Sciatic nerve (tissue), 2 donors: ENCODE measurements at regions not wholly inside any gene's neighbourhood (a gene's known extent, or its start where the extent isn't known, plus 50 kb on each side); places are given as distances from the start of the nearest gene placed in this dataset.
"Not testable (repeated sequence)": the region's sequence is repeated elsewhere in the genome, so short reads cannot be mapped to it uniquely, and the experiment has no call there.

Experiments used
- ATAC-seq: fragments of 200-7000 bp; cut with Tn5 transposase; one replicate; pipeline ENCODE4 v1.9.1; 2020; ENCODE audit warnings: mild to moderate bottlenecking, moderate library complexity
- DNase-seq: peaks from one replicate; pipeline ENCODE4 v3.0.0-alpha.2; 2020; ENCODE audit warnings: low spot score
- intact Hi-C: fragments of 100-400 bp; cut with DNase I; formaldehyde crosslinking; loops from one replicate; pipeline ENCODE4 v1.14.2; 2022
- donor health status: DM: no; HTN: no; CAD: no.
- donor health status: DM: no; HTN: no; CAD: no.

GRCh38 chr3:198146070-198146469, 186.1 kb downstream of the LMLN start:
- DNase-seq, ATAC-seq, intact Hi-C loops: not testable (repeated sequence)

GRCh38 chr3:198146559-198147164, 186.6 kb downstream of the LMLN start:
- DNase-seq, intact Hi-C loops: not testable (repeated sequence)
- ATAC-seq = peak; percentile 9

- ATAC-seq, DNase-seq, intact Hi-C loops: not testable (repeated sequence)
Observed at GRCh38 chr3:198147213-198147612, 187.2 kb downstream of the LMLN start.

- DNase-seq, ATAC-seq, intact Hi-C loops: not testable (repeated sequence)
Observed at GRCh38 chr3:198147993-198148392, 188.0 kb downstream of the LMLN start.

GRCh38 chr3:198149904-198150303, 189.9 kb downstream of the LMLN start:
- intact Hi-C loops, DNase-seq: not testable (repeated sequence)
- peak; percentile 69 for ATAC-seq

GRCh38 chr3:198151867-198152266, 191.8 kb downstream of the LMLN start:
- DNase-seq, intact Hi-C loops, ATAC-seq: not testable (repeated sequence)

- DNase-seq, intact Hi-C loops, ATAC-seq: not testable (repeated sequence)
Observed at GRCh38 chr3:198155771-198156170, 195.8 kb downstream of the LMLN start.

- DNase-seq, intact Hi-C loops: not testable (repeated sequence)
- peak; percentile 65 for ATAC-seq
Observed at GRCh38 chr3:198157231-198157868, 197.3 kb downstream of the LMLN start.

- ATAC-seq, intact Hi-C loops, DNase-seq: not testable (repeated sequence)
Observed at GRCh38 chr3:198158007-198158406, 198.0 kb downstream of the LMLN start.

- peak; percentile 77 for DNase-seq
- not testable (repeated sequence) for ATAC-seq
Observed at GRCh38 chr3:198167339-198168039, 207.5 kb downstream of the LMLN start.

GRCh38 chr3:198170781-198171180, 210.8 kb downstream of the LMLN start:
- intact Hi-C loops, DNase-seq, ATAC-seq: not testable (repeated sequence)

More at GRCh38 chr3:198167339-198168039, 207.5 kb downstream of the LMLN start:
- intact Hi-C loops = not testable (repeated sequence)

GRCh38 chr3:198173080-198173479, 213.1 kb downstream of the LMLN start:
- intact Hi-C loops, ATAC-seq, DNase-seq: not testable (repeated sequence)

- intact Hi-C loops, DNase-seq, ATAC-seq: not testable (repeated sequence)
Observed at GRCh38 chr3:198173929-198174574, 214.0 kb downstream of the LMLN start.
